K562 (cell line): ENCODE measurements at regions not wholly inside any gene's neighbourhood (a gene's known extent, or its start where the extent isn't known, plus 50 kb on each side); places are given as distances from the start of the nearest gene placed in this dataset.

Experiments used
- ATAC-seq: fragments of 200-7000 bp; cut with Tn5 transposase; 3 replicates; pipeline ENCODE4 v1.9.1; 2020; ENCODE audit warnings: moderate library complexity
- BruUV-seq: library from RNA; stranded (reverse); fragments of 400-500 nt; replicated peaks from 2 replicates; lab custom pipeline; 2021; lab: Mats Ljungman, UMichigan
- CTCF ChIA-PET: fragments of 300-600 bp; formaldehyde crosslinking; extraction: SDS; loops from one replicate; lab custom pipeline; 2021; ENCODE audit warnings: low intra/inter-chr PET ratio; lab: Yijun Ruan, JAX
- POLR2A ChIA-PET: fragments of 300-600, 350-650 bp; sonication (Branson Sonifier 250); formaldehyde crosslinking; extraction: SDS; loops from one replicate; lab custom pipeline; 2021; ENCODE audit warnings: antibody characterized with exemption, inconsistent platforms; lab: Yijun Ruan, JAX
- DNase-seq, 4 experiments: peaks; one replicate each; pipeline versions ENCODE4 v3.0.0 to v3.0.0-alpha.2; 2011 to 2018; ENCODE audit warnings: low spot score in 3 of 4, mixed read lengths in 3 of 4; ENCODE audit errors: extremely low read depth in 1 of 4
- FAIRE-seq: peaks from 2 replicates; lab custom pipeline; 2011; peaks lifted over from hg19 to GRCh38; lab: Jason Lieb, UNC
- H2AFZ ChIP-seq: 2 replicates; pipeline ENCODE4 v1.6.0; 2011; ENCODE audit warnings: low read depth, low read length, control low read depth, inconsistent platforms
- H3K27ac ChIP-seq: fragments of 200-600 bp; 3 replicates; pipeline ENCODE4 v1.8.0; 2011; ENCODE audit warnings: low read depth, mild to moderate bottlenecking, control low read depth, inconsistent platforms, low read length, moderate library complexity, mixed read lengths; ENCODE audit errors: extremely low read depth
- H3K27me3 ChIP-seq, 2 experiments: fragments of 300-600 bp in 1 of 2; 2 replicates in 1 of 2; 3 replicates in 1 of 2; pipeline versions ENCODE4 v1.6.0 to v1.8.0; 2011; ENCODE audit warnings: inconsistent platforms in 2 of 2, low read length in 2 of 2, mild to moderate bottlenecking in 1 of 2, mixed read lengths in 1 of 2, moderate library complexity in 1 of 2; ENCODE audit not compliant: control insufficient read depth in 2 of 2, insufficient read depth in 2 of 2
- H3K36me3 ChIP-seq: fragments of 300-600 bp; 3 replicates; pipeline ENCODE4 v1.8.0; 2011; ENCODE audit warnings: mild to moderate bottlenecking, low read length, inconsistent platforms; ENCODE audit not compliant: control insufficient read depth, insufficient read depth
- H3K4me1 ChIP-seq, 2 experiments: fragments of 200-600 bp in 1 of 2; replicated peaks in 1 of 2; 2 replicates in 1 of 2; 3 replicates in 1 of 2; pipeline versions ENCODE4 v1.5.1 to v1.8.0; 2011; ENCODE audit warnings: inconsistent platforms in 2 of 2, low read length in 2 of 2, mild to moderate bottlenecking in 1 of 2, mixed read lengths in 1 of 2, moderate library complexity in 1 of 2; ENCODE audit not compliant: control insufficient read depth in 2 of 2, insufficient read depth in 2 of 2
- H3K4me2 ChIP-seq: 2 replicates; pipeline ENCODE4 v1.6.1; 2011; ENCODE audit warnings: low read length, control low read depth, inconsistent platforms, mixed read lengths; ENCODE audit not compliant: insufficient read depth
- H3K4me3 ChIP-seq: fragments of 200-600 bp; sonication (generic), shearing (Covaris generic); 2 replicates; pipeline ENCODE4 v1.5.1; 2016; ENCODE audit warnings: control low read depth, inconsistent platforms
- H3K79me2 ChIP-seq: fragments of 200-600 bp; 3 replicates; pipeline ENCODE4 v1.8.0; 2011; ENCODE audit warnings: low read length, inconsistent platforms; ENCODE audit not compliant: control insufficient read depth, insufficient read depth
- H3K9ac ChIP-seq, 2 experiments: 2 replicates each; pipeline versions ENCODE4 v1.6.0 to v1.6.1; 2011; ENCODE audit warnings: low read depth in 2 of 2, low read length in 2 of 2, control low read depth in 1 of 2, inconsistent platforms in 1 of 2, mild to moderate bottlenecking in 1 of 2, mixed read lengths in 1 of 2; ENCODE audit not compliant: insufficient read depth in 1 of 2
- H3K9me1 ChIP-seq: one replicate; pipeline ENCODE4 v1.6.0; 2011; ENCODE audit warnings: inconsistent platforms, mild to moderate bottlenecking, low read length, moderate library complexity; ENCODE audit not compliant: control insufficient read depth, insufficient read depth
- H3K9me3 ChIP-seq: replicated peaks from 2 replicates; pipeline ENCODE4 v1.5.1; 2011; ENCODE audit warnings: low read depth, low read length, inconsistent platforms; ENCODE audit not compliant: control insufficient read depth, insufficient read depth
- H4K20me1 ChIP-seq: replicated peaks from 2 replicates; pipeline ENCODE4 v1.6.1; 2011; ENCODE audit warnings: low read length, inconsistent platforms, mixed read lengths; ENCODE audit not compliant: control insufficient read depth, insufficient read depth
- BCL6 ChIP-seq: fragments of 250-450 bp; sonication (Bioruptor Pico); IDR thresholded peaks from 2 replicates; pipeline ENCODE4 v1.4.0; 2020
- CGGBP1 ChIP-seq: fragments of 250-450 bp; sonication (Bioruptor Pico); IDR thresholded peaks from 2 replicates; pipeline ENCODE4 v1.9.0; 2021; ENCODE audit warnings: mild to moderate bottlenecking
- CREM ChIP-seq: IDR thresholded peaks from 2 replicates; pipeline ENCODE4 v1.6.1; 2014; ENCODE audit warnings: antibody characterized with exemption, low read depth
- ID3 ChIP-seq, 2 experiments: fragments of 250-450 bp in 1 of 2; fragments of 450-650 bp in 1 of 2; sonication (Bioruptor Pico) in 1 of 2; IDR thresholded peaks; 2 replicates each; pipeline versions ENCODE4 v1.6.1 to v1.8.0; 2016 to 2021; ENCODE audit warnings: mild to moderate bottlenecking in 2 of 2, moderate library complexity in 2 of 2, missing compliant biosample characterization in 1 of 2, missing genetic modification characterization in 1 of 2
- KLF10 ChIP-seq: fragments of 250-450 bp; sonication (Bioruptor Pico); IDR thresholded peaks from 2 replicates; pipeline ENCODE4 v1.6.1; 2021; ENCODE audit warnings: matching md5 sums
- LEF1 ChIP-seq: fragments of 450-650 bp; IDR thresholded peaks from 2 replicates; pipeline ENCODE4 v1.6.1; 2016; ENCODE audit warnings: mild to moderate bottlenecking
- POLR2G ChIP-seq: fragments of 200-400 bp; formaldehyde crosslinking; IDR thresholded peaks from 2 replicates; pipeline ENCODE4 v1.6.1; 2017; ENCODE audit warnings: low read depth, mild to moderate bottlenecking, antibody characterized with exemption, low read length, moderate library complexity
- POU5F1 ChIP-seq: fragments of 150-350 bp; IDR thresholded peaks from 2 replicates; pipeline ENCODE4 v1.6.1; 2014; ENCODE audit warnings: borderline replicate concordance, low read length, low read depth, mild to moderate bottlenecking; ENCODE audit not compliant: partially characterized antibody
- STAT5A ChIP-seq: IDR thresholded peaks from 2 replicates; pipeline ENCODE4 v1.6.1; 2012; ENCODE audit warnings: low read length, inconsistent platforms, borderline replicate concordance
- TFAM ChIP-seq: fragments of 250-450 bp; sonication (Bioruptor Pico); conservative IDR thresholded peaks from 2 replicates; pipeline ENCODE4 v1.5.0; 2021; ENCODE audit warnings: mild to moderate bottlenecking, moderate library complexity
- ZFP36 ChIP-seq: fragments of 150-350 bp; IDR thresholded peaks from 2 replicates; pipeline ENCODE4 v1.6.1; 2018; ENCODE audit warnings: low read length, low read depth; ENCODE audit not compliant: partially characterized antibody
- ZNF217 ChIP-seq: sonication (generic); formaldehyde crosslinking; IDR thresholded peaks from 2 replicates; pipeline ENCODE4 v1.8.0; 2022; ENCODE audit warnings: mild to moderate bottlenecking, missing genetic modification reagents
- ZNF282 ChIP-seq: sonication (generic); formaldehyde crosslinking; IDR thresholded peaks from 2 replicates; pipeline ENCODE4 v1.8.1; 2023; ENCODE audit warnings: missing genetic modification reagents
- WGBS: fragments of 100-300 bp; shearing (Covaris generic); methylation state at CpG from one replicate; pipeline ENCODE4 v1.1.6; 2016; ENCODE audit warnings: low coverage, mixed read lengths; ENCODE audit not compliant: insufficient coverage; ENCODE audit errors: missing lambda C conversion rate; 5-methylcytosine and 5-hydroxymethylcytosine counted together
- in situ Hi-C: fragments of 300-500 bp; cut with MboI; formaldehyde crosslinking; loops from 4 replicates; pipeline ENCODE4 v1.15.0; 2018; ENCODE audit warnings: inconsistent platforms, mixed read lengths
- intact Hi-C: fragments of 100-400 bp; cut with micrococcal nuclease; formaldehyde crosslinking; loops from 2 replicates; pipeline ENCODE4 v1.14.2; 2022

- no peaks in the 10 kb centered on the region for H3K27me3 ChIP-seq
- DNase-seq: no peak
- no peaks in the 10 kb centered on the region for H4K20me1 ChIP-seq
- BruUV-seq: no TSS peak
- H3K4me1 ChIP-seq: no peaks in the 10 kb centered on the region
- ChIA-PET CTCF (no interaction called here), POLR2A (interaction anchor here (0.6 kb wide), 1 partner anchor 1620 kb away, joined by 3 read pairs; no protein-coding TSS in a partner anchor)
- no peak overlapping the region for H3K4me2 ChIP-seq
- H3K9me3 ChIP-seq: no peaks in the 10 kb centered on the region
- no peaks in the 10 kb centered on the region for H3K36me3 ChIP-seq
- no peak for ATAC-seq
- no peak for FAIRE-seq
- TF ChIP-seq ID3 (CRISPR knock-in tag; IDR thresholded peaks at IDR 0.05) (no peak), ID3 (tag; IDR thresholded peaks at IDR 0.05) (no peak), CGGBP1 (no peak), ZFP36 (no peak), KLF10 (CRISPR knock-in tag) (no peak), POU5F1 (no peak), ZNF217 (CRISPR knock-in tag) (no peak), TFAM (no peak), STAT5A (no peak), CREM (no peak), LEF1 (no peak), POLR2G (no peak), BCL6 (CRISPR knock-in tag) (no peak), ZNF282 (CRISPR knock-in tag) (no peak)
- H3K79me2 ChIP-seq: no peaks in the 10 kb centered on the region
- 0% methylated on average over 2 of the region's 2 CpGs for WGBS
- intact Hi-C loops (no loop called here), in situ Hi-C loops (no loop called here)
- H3K4me3 ChIP-seq: no peak overlapping the region
- H3K27ac ChIP-seq: no peak overlapping the region
- no peak overlapping the region for H2AFZ ChIP-seq
- H3K9ac ChIP-seq: no peak overlapping the region
- no peaks in the 10 kb centered on the region for H3K9me1 ChIP-seq
These were observed 88.7 kb upstream of the HPF1 start for GRCh38 chr4:169846396-169846795.
